Activated CD4-positive, alpha-beta T cell treated with anti-CD3 and anti-CD28 coated beads for 36 hours (primary cell): ENCODE measurements at regions not wholly inside any gene's neighbourhood (a gene's known extent, or its start where the extent isn't known, plus 50 kb on each side); places are given as distances from the start of the nearest gene placed in this dataset.

Experiments used
- ATAC-seq: fragments of 200-7000 bp; cut with Tn5 transposase; one replicate; pipeline ENCODE4 v1.10.0; 2021; ENCODE audit warnings: mild to moderate bottlenecking, moderate library complexity
- CTCF ChIA-PET: fragments of 350-600 bp; sonication (Branson Sonifier 250); formaldehyde crosslinking; loops from one replicate; lab custom pipeline; 2021; ENCODE audit warnings: antibody characterized with exemption; lab: Charles Lee
- POLR2A ChIA-PET: fragments of 350-600 bp; sonication (Branson Sonifier 250); formaldehyde crosslinking; loops from one replicate; lab custom pipeline; 2021; ENCODE audit warnings: antibody characterized with exemption, inconsistent platforms; lab: Charles Lee
- DNase-seq: peaks from one replicate; pipeline ENCODE4 v3.0.0-alpha.2; 2020
- H3K27ac Mint-ChIP-seq: one replicate; pipeline ENCODE4 v1.8.0; 2021; ENCODE audit warnings: mixed read lengths
- H3K27me3 Mint-ChIP-seq: one replicate; pipeline ENCODE4 v1.8.0; 2021; ENCODE audit warnings: mixed read lengths
- H3K36me3 Mint-ChIP-seq: one replicate; pipeline ENCODE4 v1.8.0; 2021; ENCODE audit warnings: low read depth, mixed read lengths
- H3K4me1 Mint-ChIP-seq: one replicate; pipeline ENCODE4 v1.8.0; 2021; ENCODE audit warnings: mixed read lengths
- H3K4me3 Mint-ChIP-seq: one replicate; pipeline ENCODE4 v1.8.0; 2021; ENCODE audit warnings: mild to moderate bottlenecking, moderate library complexity, mixed read lengths
- H3K9me3 Mint-ChIP-seq: one replicate; pipeline ENCODE4 v1.8.0; 2021; ENCODE audit warnings: low read depth, mixed read lengths
- intact Hi-C, 2 experiments: fragments of 100-400 bp; cut with DNase I in 1 of 2; cut with micrococcal nuclease in 1 of 2; formaldehyde crosslinking; loops; one replicate each; pipeline versions ENCODE4 v1.14.2 to v1.15.1; 2022 to 2024; cut with DNase I, micrococcal nuclease

- H3K36me3 Mint-ChIP-seq, result no peaks in the 10 kb centered on the region
- H3K27me3 Mint-ChIP-seq, result no peaks in the 10 kb centered on the region
- intact Hi-C loops, result no loop called here
- no peaks in the 10 kb centered on the region for H3K9me3 Mint-ChIP-seq
- POLR2A ChIA-PET, result interaction anchor here (0.6 kb wide), 1 partner anchor 307 kb away, joined by 3 read pairs; no protein-coding TSS in a partner anchor
- DNase-seq, result no peak
- H3K4me1 Mint-ChIP-seq, result no peaks in the 10 kb centered on the region
- H3K27ac Mint-ChIP-seq, result no peak overlapping the region
- no peak overlapping the region for H3K4me3 Mint-ChIP-seq
- CTCF ChIA-PET, result no interaction called here
- ATAC-seq, result no peak
Measured at GRCh38 chr5:158320934-158321333, 462.0 kb upstream of the CLINT1 start.

- DNase-seq, result no peak
- CTCF ChIA-PET, result no interaction called here
- H3K4me3 Mint-ChIP-seq, result no peak overlapping the region
- no peaks in the 10 kb centered on the region for H3K4me1 Mint-ChIP-seq
- POLR2A ChIA-PET, result interaction anchor here (0.6 kb wide), 1 partner anchor 307 kb away, joined by 3 read pairs; no protein-coding TSS in a partner anchor
- intact Hi-C loops, result no loop called here
- no peak for ATAC-seq
- H3K27ac Mint-ChIP-seq, result no peak overlapping the region
- H3K9me3 Mint-ChIP-seq, result no peaks in the 10 kb centered on the region
- H3K36me3 Mint-ChIP-seq, result no peaks in the 10 kb centered on the region
- no peaks in the 10 kb centered on the region for H3K27me3 Mint-ChIP-seq
Measured at GRCh38 chr5:158320178-158320674, 461.3 kb upstream of the CLINT1 start.

GRCh38 chr5:158317507-158317906 lies 458.6 kb upstream of the CLINT1 start:
- no peak for ATAC-seq
- ChIA-PET CTCF (no interaction called here), POLR2A (no interaction called here)
- no peak overlapping the region for H3K4me3 Mint-ChIP-seq
- H3K4me1 Mint-ChIP-seq, result no peaks in the 10 kb centered on the region
- intact Hi-C loops, result no loop called here
- no peaks in the 10 kb centered on the region for H3K9me3 Mint-ChIP-seq
- H3K27ac Mint-ChIP-seq, result no peak overlapping the region
- DNase-seq, result no peak
- no peaks in the 10 kb centered on the region for H3K27me3 Mint-ChIP-seq
- no peaks in the 10 kb centered on the region for H3K36me3 Mint-ChIP-seq

DNA sequence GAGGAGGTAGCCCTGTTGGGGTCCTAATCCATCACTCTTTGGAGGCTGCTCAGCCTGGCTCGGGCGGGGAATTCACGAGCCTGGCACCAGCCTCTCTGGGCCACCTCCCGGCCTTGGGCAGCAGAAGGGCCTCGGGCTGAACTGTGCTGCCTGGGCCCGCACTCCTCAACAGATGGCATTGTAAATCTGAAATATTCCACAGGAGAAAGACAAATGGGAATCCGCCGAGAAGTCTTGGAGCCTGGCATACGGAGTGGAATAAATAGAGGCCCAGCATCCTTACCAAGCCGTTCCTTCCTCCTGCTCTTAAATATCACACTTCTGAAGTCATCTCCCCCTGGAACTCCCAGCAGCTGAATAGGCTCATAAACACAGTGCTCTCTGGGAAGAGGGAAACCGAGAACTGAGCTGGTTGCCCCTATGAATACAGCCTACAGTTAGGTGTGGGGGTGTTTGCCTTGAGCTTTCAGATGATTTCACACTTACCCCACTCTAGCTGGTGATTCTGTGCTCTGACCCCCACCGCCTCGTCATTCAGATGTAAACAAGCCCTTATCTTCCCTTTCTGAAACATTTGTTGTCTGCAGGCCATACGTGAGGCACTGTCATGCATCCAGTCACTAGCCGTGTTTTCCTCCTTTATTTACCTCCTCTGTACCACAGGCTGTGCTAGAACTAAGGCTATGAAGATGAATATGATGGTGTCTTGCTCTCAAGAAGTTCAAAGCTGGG lies 455.0 kb upstream of the CLINT1 start:
- intact Hi-C loops, result no loop called here
- H3K36me3 Mint-ChIP-seq, result no peaks in the 10 kb centered on the region
- ATAC-seq (no peak), DNase-seq (no peak)
- no peaks in the 10 kb centered on the region for H3K9me3 Mint-ChIP-seq
- H3K27ac Mint-ChIP-seq, result no peak overlapping the region
- H3K4me1 Mint-ChIP-seq, result no peaks in the 10 kb centered on the region
- ChIA-PET CTCF (no interaction called here), POLR2A (no interaction called here)
- H3K4me3 Mint-ChIP-seq, result no peak overlapping the region
- H3K27me3 Mint-ChIP-seq, result peaks cover 2% of the 10 kb centered on the region

GRCh38 chr5:158313027-158313732 lies 454.2 kb upstream of the CLINT1 start:
- no peak for ATAC-seq
- H3K9me3 Mint-ChIP-seq, result no peaks in the 10 kb centered on the region
- POLR2A ChIA-PET, result no interaction called here
- no peaks in the 10 kb centered on the region for H3K4me1 Mint-ChIP-seq
- CTCF ChIA-PET, result no interaction called here
- no peak overlapping the region for H3K27ac Mint-ChIP-seq
- DNase-seq, result no peak
- peaks cover 2% of the 10 kb centered on the region for H3K27me3 Mint-ChIP-seq
- H3K4me3 Mint-ChIP-seq, result no peak overlapping the region
- intact Hi-C loops, result no loop called here
- no peaks in the 10 kb centered on the region for H3K36me3 Mint-ChIP-seq

DNA sequence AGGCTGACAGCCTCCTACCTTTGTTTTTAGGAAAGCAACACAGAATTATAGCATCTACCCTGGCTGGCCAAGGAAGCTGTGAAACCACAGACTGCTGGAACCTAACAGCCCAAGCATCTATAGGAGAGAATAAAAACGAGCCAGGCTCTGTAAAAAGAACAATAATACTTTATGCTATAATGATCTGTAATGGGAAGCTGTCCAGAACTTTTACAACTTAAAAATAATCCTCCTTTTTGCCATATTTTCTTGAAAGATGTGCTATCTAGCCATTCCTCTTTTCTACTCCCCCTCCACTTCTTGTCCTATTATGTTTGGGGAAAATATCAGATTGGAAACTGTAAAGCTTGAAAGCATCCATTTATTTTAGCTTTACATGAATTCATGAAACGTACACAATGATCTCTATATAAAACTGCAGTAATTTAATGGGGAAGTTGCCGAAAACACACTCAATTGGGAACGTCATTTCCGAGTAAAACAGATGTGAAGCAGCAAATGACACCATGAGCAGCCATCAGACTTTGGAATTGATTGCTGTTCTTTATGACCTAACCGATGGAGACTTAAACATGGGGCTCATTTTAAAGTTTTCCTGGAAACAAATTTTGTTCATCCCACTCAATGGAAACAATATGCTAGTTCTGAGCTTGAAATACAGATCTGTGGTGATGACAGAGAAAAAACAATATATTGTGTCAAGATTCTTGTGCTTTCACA lies 450.3 kb upstream of the CLINT1 start:
- Mint-ChIP-seq H3K9me3 (no peaks in the 10 kb centered on the region), H3K27me3 (peaks cover 2% of the 10 kb centered on the region), H3K36me3 (no peaks in the 10 kb centered on the region), H3K27ac (no peak overlapping the region), H3K4me1 (no peaks in the 10 kb centered on the region), H3K4me3 (no peak overlapping the region)
- ChIA-PET POLR2A (no interaction called here), CTCF (interaction anchor here (0.9 kb wide), 1 partner anchor 383 kb away, joined by 3 read pairs; no protein-coding TSS in a partner anchor)
- DNase-seq, result no peak
- intact Hi-C loops, result no loop called here
- no peak for ATAC-seq

GRCh38 chr5:158308429-158309025 lies 449.6 kb upstream of the CLINT1 start:
- no peak for DNase-seq
- H3K36me3 Mint-ChIP-seq, result no peaks in the 10 kb centered on the region
- POLR2A ChIA-PET, result no interaction called here

DNA sequence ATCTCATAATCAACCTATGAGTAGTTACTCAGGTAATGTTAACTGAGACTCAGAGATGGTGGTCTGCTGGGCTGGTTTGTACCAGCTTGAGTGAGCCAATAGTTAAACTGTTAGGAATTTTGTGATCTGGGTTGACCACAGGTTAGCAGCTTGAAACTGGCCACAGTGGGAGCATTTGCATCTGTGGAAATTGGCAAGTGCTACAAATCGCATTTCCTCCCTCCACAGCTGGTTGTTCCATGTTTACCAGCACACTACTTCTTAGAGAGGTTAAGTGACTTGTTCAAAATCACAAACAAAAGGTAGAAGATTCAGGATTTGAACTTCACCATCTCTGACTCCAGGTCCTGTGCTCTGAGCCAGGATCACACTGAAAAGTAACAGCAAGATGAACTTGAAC lies 446.9 kb upstream of the CLINT1 start:
- ATAC-seq, result no peak
- intact Hi-C loops, result no loop called here
- Mint-ChIP-seq H3K4me3 (no peak overlapping the region), H3K36me3 (no peaks in the 10 kb centered on the region), H3K9me3 (no peaks in the 10 kb centered on the region), H3K27me3 (peaks cover 2% of the 10 kb centered on the region), H3K4me1 (no peaks in the 10 kb centered on the region), H3K27ac (no peak overlapping the region)
- ChIA-PET POLR2A (no interaction called here), CTCF (no interaction called here)
- DNase-seq, result no peak

More at GRCh38 chr5:158308429-158309025, 449.6 kb upstream of the CLINT1 start:
- H3K4me3 Mint-ChIP-seq, result no peak overlapping the region
- no peak overlapping the region for H3K27ac Mint-ChIP-seq
- no peak for ATAC-seq
- CTCF ChIA-PET, result no interaction called here
- intact Hi-C loops, result no loop called here
- no peaks in the 10 kb centered on the region for H3K4me1 Mint-ChIP-seq
- peaks cover 2% of the 10 kb centered on the region for H3K27me3 Mint-ChIP-seq
- no peaks in the 10 kb centered on the region for H3K9me3 Mint-ChIP-seq

GRCh38 chr5:158304607-158305006 lies 445.7 kb upstream of the CLINT1 start:
- H3K9me3 Mint-ChIP-seq, result no peaks in the 10 kb centered on the region

GRCh38 chr5:158303883-158304282 lies 444.9 kb upstream of the CLINT1 start:
- no peak overlapping the region for H3K4me3 Mint-ChIP-seq
- CTCF ChIA-PET, result interaction anchor here (1.0 kb wide), 1 partner anchor 19 kb away, joined by 4 read pairs; no protein-coding TSS in a partner anchor

More at GRCh38 chr5:158304607-158305006, 445.7 kb upstream of the CLINT1 start:
- no peak overlapping the region for H3K27ac Mint-ChIP-seq
- ATAC-seq (no peak), DNase-seq (no peak)
- no peaks in the 10 kb centered on the region for H3K27me3 Mint-ChIP-seq
- no peak overlapping the region for H3K4me3 Mint-ChIP-seq
- ChIA-PET CTCF (no interaction called here), POLR2A (no interaction called here)
- intact Hi-C loops, result no loop called here
- no peaks in the 10 kb centered on the region for H3K36me3 Mint-ChIP-seq
- no peaks in the 10 kb centered on the region for H3K4me1 Mint-ChIP-seq

DNA sequence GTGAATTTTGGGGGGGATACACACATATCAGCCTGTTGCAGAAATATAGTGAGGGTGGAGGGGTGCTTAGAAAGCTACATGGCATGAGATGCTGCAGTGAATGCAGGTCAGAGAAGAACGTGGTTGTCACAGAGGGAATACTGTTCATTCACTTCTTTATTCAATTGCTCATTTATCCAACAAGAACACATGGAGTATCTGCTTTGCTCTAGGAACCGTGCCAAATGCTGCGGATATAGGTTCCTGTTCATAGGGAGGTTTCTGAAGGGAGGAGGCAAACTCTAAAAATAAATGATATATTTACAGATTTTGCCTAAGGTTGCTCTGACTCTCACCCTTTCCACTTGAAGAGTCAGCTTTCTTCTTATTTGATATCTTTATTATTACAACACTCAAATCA lies 444.3 kb upstream of the CLINT1 start:
- Mint-ChIP-seq H3K27ac (no peak overlapping the region), H3K36me3 (no peaks in the 10 kb centered on the region), H3K4me1 (no peaks in the 10 kb centered on the region), H3K9me3 (no peaks in the 10 kb centered on the region), H3K4me3 (no peak overlapping the region), H3K27me3 (no peaks in the 10 kb centered on the region)
- ChIA-PET CTCF (interaction anchor here (1.0 kb wide), 1 partner anchor 19 kb away, joined by 4 read pairs; no protein-coding TSS in a partner anchor), POLR2A (no interaction called here)
- intact Hi-C loops, result no loop called here
- ATAC-seq (no peak), DNase-seq (no peak)

More at GRCh38 chr5:158303883-158304282, 444.9 kb upstream of the CLINT1 start:
- no peaks in the 10 kb centered on the region for H3K9me3 Mint-ChIP-seq
- POLR2A ChIA-PET, result no interaction called here
- no peaks in the 10 kb centered on the region for H3K27me3 Mint-ChIP-seq
- ATAC-seq (no peak), DNase-seq (no peak)
- no peak overlapping the region for H3K27ac Mint-ChIP-seq
- no peaks in the 10 kb centered on the region for H3K36me3 Mint-ChIP-seq
- intact Hi-C loops, result no loop called here
- no peaks in the 10 kb centered on the region for H3K4me1 Mint-ChIP-seq
